Loucy (cell line): ENCODE measurements at regions not wholly inside any gene's neighbourhood (a gene's known extent, or its start where the extent isn't known, plus 50 kb on each side); places are given as distances from the start of the nearest gene placed in this dataset.
"Not testable (repeated sequence)": the region's sequence is repeated elsewhere in the genome, so short reads cannot be mapped to it uniquely, and the experiment has no call there.

Experiments
- H2AFZ ChIP-seq: fragments of 200-600 bp; sonication (generic); 2 replicates; pipeline ENCODE4 v1.6.0; 2016; ENCODE audit warnings: antibody characterized with exemption, mild to moderate bottlenecking, low read length, moderate library complexity
- H3F3A ChIP-seq: fragments of 200-600 bp; 2 replicates; pipeline ENCODE4 v1.6.0; 2016; ENCODE audit warnings: antibody characterized with exemption, low read depth, mild to moderate bottlenecking
- H3K27me3 ChIP-seq: fragments of 200-600 bp; sonication (generic); 2 replicates; pipeline ENCODE4 v1.6.1; 2014; ENCODE audit warnings: low read length, mild to moderate bottlenecking; ENCODE audit not compliant: insufficient read depth, poor library complexity, severe bottlenecking
- H3K36me3 ChIP-seq: fragments of 200-600 bp; sonication (generic); 2 replicates; pipeline ENCODE4 v1.6.1; 2016; ENCODE audit warnings: low read length; ENCODE audit not compliant: insufficient read depth
- H3K4me1 ChIP-seq: fragments of 200-600 bp; sonication (generic); 2 replicates; pipeline ENCODE4 v1.5.1; 2014; ENCODE audit warnings: low read length, mild to moderate bottlenecking; ENCODE audit not compliant: insufficient read depth, poor library complexity, severe bottlenecking
- H3K4me2 ChIP-seq: fragments of 200-600 bp; sonication (generic); 2 replicates; pipeline ENCODE4 v1.6.0; 2014; ENCODE audit warnings: antibody characterized with exemption, low read length, low read depth, mild to moderate bottlenecking; ENCODE audit not compliant: poor library complexity, severe bottlenecking
- H3K4me3 ChIP-seq: fragments of 200-600 bp; sonication (generic); 2 replicates; pipeline ENCODE4 v1.5.1; 2014; ENCODE audit warnings: low read length, mild to moderate bottlenecking, mixed read lengths; ENCODE audit not compliant: poor library complexity, severe bottlenecking
- H3K79me2 ChIP-seq: fragments of 200-600 bp; sonication (generic); 2 replicates; pipeline ENCODE4 v1.6.1; 2014; ENCODE audit warnings: low read length; ENCODE audit not compliant: insufficient read depth
- H3K9ac ChIP-seq: fragments of 200-600 bp; sonication (generic); 2 replicates; pipeline ENCODE4 v1.6.0; 2014; ENCODE audit warnings: mild to moderate bottlenecking, low read depth, low read length, moderate library complexity; ENCODE audit not compliant: poor library complexity, severe bottlenecking
- H3K9me2 ChIP-seq: fragments of 200-600 bp; sonication (generic); replicated peaks from 2 replicates; pipeline ENCODE4 v1.6.1; 2016; ENCODE audit warnings: low read depth, low read length, mixed read lengths
- H3K9me3 ChIP-seq: fragments of 200-600 bp; sonication (generic); 2 replicates; pipeline ENCODE4 v1.6.1; 2014; ENCODE audit warnings: mild to moderate bottlenecking, antibody characterized with exemption, low read length, low read depth; ENCODE audit not compliant: insufficient read depth
- H4K20me1 ChIP-seq: fragments of 200-600 bp; sonication (generic); 2 replicates; pipeline ENCODE4 v1.6.0; 2014; ENCODE audit warnings: antibody characterized with exemption, low read length, mild to moderate bottlenecking; ENCODE audit not compliant: insufficient read depth, poor library complexity, severe bottlenecking
- CTCF ChIP-seq: fragments of 200-600 bp; sonication (generic); conservative IDR thresholded peaks from 2 replicates; pipeline ENCODE4 v1.5.1; 2014; ENCODE audit warnings: mild to moderate bottlenecking, antibody characterized with exemption, low read length
- EZH2phosphoT487 ChIP-seq: fragments of 200-600 bp; IDR thresholded peaks from 2 replicates; pipeline ENCODE4 v1.6.1; 2018; ENCODE audit warnings: antibody characterized with exemption, mild to moderate bottlenecking, moderate library complexity, borderline replicate concordance

- Histone ChIP-seq H3K36me3 (no peaks in the 10 kb centered on the region), H2AFZ (no peak overlapping the region), H3K9ac (peak overlapping the region; percentile 32), H3K27me3 (no peaks in the 10 kb centered on the region), H3K9me2 (no peaks in the 10 kb centered on the region), H3K4me1 (peaks cover 50% of the 10 kb centered on the region), H3K9me3 (no peaks in the 10 kb centered on the region), H4K20me1 (no peaks in the 10 kb centered on the region), H3K4me2 (peak overlapping the region; percentile 60), H3K4me3 (peak overlapping the region; percentile 8), H3F3A (no peaks in the 10 kb centered on the region), H3K79me2 (no peaks in the 10 kb centered on the region)
- no peak for TF ChIP-seq CTCF
- no peak for TF ChIP-seq EZH2phosphoT487
Observed at GRCh38 chrX:65866146-65866545, 173.7 kb downstream of the VSIG4 start.

- Histone ChIP-seq H3F3A (no peaks in the 10 kb centered on the region), H3K36me3 (no peaks in the 10 kb centered on the region), H3K9me3 (no peaks in the 10 kb centered on the region), H2AFZ (no peak overlapping the region), H3K4me2 (no peak overlapping the region), H3K9me2 (no peaks in the 10 kb centered on the region), H3K9ac (no peak overlapping the region), H3K4me1 (peaks cover 64% of the 10 kb centered on the region), H4K20me1 (no peaks in the 10 kb centered on the region), H3K4me3 (no peak overlapping the region), H3K27me3 (no peaks in the 10 kb centered on the region), H3K79me2 (no peaks in the 10 kb centered on the region)
- TF ChIP-seq EZH2phosphoT487 (no peak), CTCF (no peak)
Observed at GRCh38 chrX:65862638-65863037, 177.2 kb downstream of the VSIG4 start.

GRCh38 chrX:65859299-65859698 is 180.6 kb downstream of the VSIG4 start:
- Histone ChIP-seq H3K4me3 (no peak overlapping the region), H3K9me3 (no peaks in the 10 kb centered on the region; the same call in 1 of the 2 replicates), H3K4me2 (peak overlapping the region; percentile 10), H3F3A (no peaks in the 10 kb centered on the region), H3K79me2 (no peaks in the 10 kb centered on the region), H3K4me1 (peaks cover 37% of the 10 kb centered on the region), H3K36me3 (no peaks in the 10 kb centered on the region), H2AFZ (no peak overlapping the region), H3K9me2 (no peaks in the 10 kb centered on the region), H3K9ac (no peak overlapping the region), H3K27me3 (no peaks in the 10 kb centered on the region), H4K20me1 (no peaks in the 10 kb centered on the region)
- TF ChIP-seq CTCF (no peak), EZH2phosphoT487 (no peak)

DNA sequence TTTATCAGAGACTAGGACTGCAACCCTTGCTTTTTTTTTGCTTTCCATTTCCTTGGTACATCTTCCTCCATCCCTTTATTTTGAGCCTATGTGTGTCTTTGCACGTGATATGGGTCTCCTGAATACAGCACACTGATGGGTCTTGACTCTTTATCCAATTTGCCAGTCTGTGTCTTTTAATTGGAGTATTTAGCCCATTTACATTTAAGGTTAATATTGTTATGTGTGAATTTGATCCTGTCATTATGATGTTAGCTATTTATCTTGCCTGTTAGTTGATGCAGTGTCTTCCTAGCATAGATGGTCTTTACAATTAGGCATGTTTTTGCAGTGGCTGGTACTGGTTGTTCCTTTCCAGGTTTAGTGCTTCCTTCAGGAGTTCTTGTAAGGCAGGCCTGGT is 185.4 kb downstream of the VSIG4 start:
- not testable (repeated sequence) for H3K79me2 ChIP-seq, H3F3A ChIP-seq, H3K4me3 ChIP-seq, H3K27me3 ChIP-seq, H3K36me3 ChIP-seq, H4K20me1 ChIP-seq, H2AFZ ChIP-seq, H3K9ac ChIP-seq, H3K4me2 ChIP-seq, H3K9me2 ChIP-seq, H3K4me1 ChIP-seq, H3K9me3 ChIP-seq

GRCh38 chrX:65851306-65851705 is 183.9 kb downstream of the MSN start:
- not testable (repeated sequence) for H3F3A ChIP-seq, H2AFZ ChIP-seq, H3K36me3 ChIP-seq, H3K9me2 ChIP-seq, H3K9me3 ChIP-seq, H3K27me3 ChIP-seq, H3K4me1 ChIP-seq, H3K4me2 ChIP-seq, H3K4me3 ChIP-seq, H3K79me2 ChIP-seq, H3K9ac ChIP-seq, H4K20me1 ChIP-seq
